Neural cell (in vitro differentiated cells): ENCODE measurements at regions not wholly inside any gene's neighbourhood (a gene's known extent, or its start where the extent isn't known, plus 50 kb on each side); places are given as distances from the start of the nearest gene placed in this dataset.

ENCODE experiments used
- H2AFZ ChIP-seq: fragments of 200-600, 300-800 bp; sonication (generic), shearing (Covaris generic); 2 replicates; pipeline ENCODE4 v1.6.0; 2014; ENCODE audit warnings: low read depth, mild to moderate bottlenecking, antibody characterized with exemption, low read length, moderate library complexity
- H3F3A ChIP-seq: fragments of 200-600 bp; shearing (Covaris generic); 2 replicates; pipeline ENCODE4 v1.6.1; 2016; ENCODE audit warnings: mild to moderate bottlenecking, moderate library complexity, mixed read lengths, antibody characterized with exemption, low read length; ENCODE audit not compliant: insufficient read depth, poor library complexity, severe bottlenecking
- H3K27ac ChIP-seq: fragments of 200-600, 300-800 bp; sonication (generic), shearing (Covaris generic); 2 replicates; pipeline ENCODE4 v1.5.1; 2014; ENCODE audit warnings: mild to moderate bottlenecking, low read length, moderate library complexity
- H3K27me3 ChIP-seq: fragments of 300-800, 200-600 bp; sonication (generic), shearing (Covaris generic); 2 replicates; pipeline ENCODE4 v1.6.0; 2014; ENCODE audit warnings: mild to moderate bottlenecking, low read depth, low read length, moderate library complexity; ENCODE audit not compliant: insufficient read depth
- H3K36me3 ChIP-seq: fragments of 300-800, 200-600 bp; sonication (generic), shearing (Covaris generic); 2 replicates; pipeline ENCODE4 v1.5.1; 2014; ENCODE audit warnings: mild to moderate bottlenecking, antibody characterized with exemption, low read length, moderate library complexity; ENCODE audit not compliant: insufficient read depth
- H3K4me2 ChIP-seq: fragments of 300-800, 200-600 bp; sonication (generic), shearing (Covaris generic); 2 replicates; pipeline ENCODE4 v1.6.0; 2014; ENCODE audit warnings: mild to moderate bottlenecking, low read length
- H3K4me3 ChIP-seq: fragments of 300-800, 200-600 bp; sonication (generic), shearing (Covaris generic); 2 replicates; pipeline ENCODE4 v1.5.1; 2014; ENCODE audit warnings: mild to moderate bottlenecking, low read length, moderate library complexity
- H3K79me2 ChIP-seq: fragments of 200-600 bp; shearing (Covaris generic); replicated peaks from 2 replicates; pipeline ENCODE4 v1.6.0; 2014; ENCODE audit warnings: mild to moderate bottlenecking, low read length, moderate library complexity; ENCODE audit not compliant: insufficient read depth
- H3K9ac ChIP-seq: fragments of 300-800, 200-600 bp; sonication (generic), shearing (Covaris generic); 2 replicates; pipeline ENCODE4 v1.6.1; 2016; ENCODE audit warnings: mild to moderate bottlenecking, low read length, mixed read lengths
- H3K9me2 ChIP-seq: fragments of 200-600 bp; shearing (Covaris generic); 2 replicates; pipeline ENCODE4 v1.6.1; 2016; ENCODE audit warnings: mild to moderate bottlenecking, low read length, mixed read lengths; ENCODE audit not compliant: insufficient read depth
- H3K9me3 ChIP-seq: fragments of 200-600, 300-800 bp; sonication (generic), shearing (Covaris generic); 2 replicates; pipeline ENCODE4 v1.6.1; 2016; ENCODE audit warnings: mild to moderate bottlenecking, mixed run types, low read length, moderate library complexity, mixed read lengths
- H4K20me1 ChIP-seq: fragments of 200-600 bp; shearing (Covaris generic); 2 replicates; pipeline ENCODE4 v1.6.1; 2016; ENCODE audit warnings: mild to moderate bottlenecking, mixed run types; ENCODE audit not compliant: insufficient read depth
- CTCF ChIP-seq: fragments of 450-650 bp; IDR thresholded peaks from 2 replicates; pipeline ENCODE4 v1.5.1; 2014; ENCODE audit warnings: antibody characterized with exemption, mild to moderate bottlenecking, moderate library complexity; ENCODE audit not compliant: poor library complexity, severe bottlenecking
- EP300 ChIP-seq: fragments of 450-650 bp; conservative IDR thresholded peaks from 2 replicates; pipeline ENCODE4 v1.6.1; 2014; ENCODE audit warnings: antibody characterized with exemption, mild to moderate bottlenecking, moderate library complexity; ENCODE audit not compliant: poor library complexity, severe bottlenecking
- EZH2 ChIP-seq: fragments of 200-600, 300-800 bp; shearing (Covaris generic), sonication (generic); IDR thresholded peaks from 2 replicates; pipeline ENCODE4 v1.6.1; 2014; ENCODE audit warnings: antibody characterized with exemption, low read length, borderline replicate concordance, mild to moderate bottlenecking; ENCODE audit not compliant: insufficient read depth, poor library complexity, severe bottlenecking
- MXI1 ChIP-seq: fragments of 450-650 bp; conservative IDR thresholded peaks from 2 replicates; pipeline ENCODE4 v1.6.1; 2014; ENCODE audit warnings: antibody characterized with exemption, mild to moderate bottlenecking; ENCODE audit not compliant: poor library complexity, severe bottlenecking
- POLR2AphosphoS5 ChIP-seq: IDR thresholded peaks from 2 replicates; pipeline ENCODE4 v1.6.1; 2012
- RAD21 ChIP-seq: fragments of 450-650 bp; conservative IDR thresholded peaks from 2 replicates; pipeline ENCODE4 v1.6.1; 2014; ENCODE audit warnings: antibody characterized with exemption, mild to moderate bottlenecking, moderate library complexity
- SMC3 ChIP-seq: fragments of 450-650 bp; conservative IDR thresholded peaks from 2 replicates; pipeline ENCODE4 v1.6.1; 2014; ENCODE audit warnings: antibody characterized with exemption, mild to moderate bottlenecking, moderate library complexity; ENCODE audit not compliant: poor library complexity
- TAF1 ChIP-seq: IDR thresholded peaks from 2 replicates; pipeline ENCODE4 v1.6.1; 2012; ENCODE audit warnings: low read depth
- TF ChIP-seq, protein P1 (sequence below): IDR thresholded peaks from 2 replicates; pipeline ENCODE4 v1.6.1; 2012; ENCODE audit warnings: borderline replicate concordance

GRCh38 chr22:49141761-49142160 is 685.9 kb downstream of the BRD1 start:
- Histone ChIP-seq H3K4me2 (no peak overlapping the region), H3K36me3 (no peaks in the 10 kb centered on the region), H3K9me3 (no peaks in the 10 kb centered on the region), H3K79me2 (no peaks in the 10 kb centered on the region), H3F3A (no peaks in the 10 kb centered on the region), H3K9me2 (no peaks in the 10 kb centered on the region), H3K9ac (no peak overlapping the region), H2AFZ (no peak overlapping the region), H3K4me3 (no peak overlapping the region), H3K27me3 (no peaks in the 10 kb centered on the region), H4K20me1 (no peaks in the 10 kb centered on the region), H3K27ac (no peak overlapping the region)
- TF ChIP-seq EZH2, result no peak
- TF ChIP-seq MXI1, result no peak
- TF ChIP-seq CTCF, result no peak
- no peak for TF ChIP-seq SMC3
- TF ChIP-seq POLR2AphosphoS5, result no peak
- TF ChIP-seq EP300, result no peak
- TF ChIP-seq RAD21, result no peak
- no peak for TF ChIP-seq TAF1
- TF ChIP-seq, protein P1, sequence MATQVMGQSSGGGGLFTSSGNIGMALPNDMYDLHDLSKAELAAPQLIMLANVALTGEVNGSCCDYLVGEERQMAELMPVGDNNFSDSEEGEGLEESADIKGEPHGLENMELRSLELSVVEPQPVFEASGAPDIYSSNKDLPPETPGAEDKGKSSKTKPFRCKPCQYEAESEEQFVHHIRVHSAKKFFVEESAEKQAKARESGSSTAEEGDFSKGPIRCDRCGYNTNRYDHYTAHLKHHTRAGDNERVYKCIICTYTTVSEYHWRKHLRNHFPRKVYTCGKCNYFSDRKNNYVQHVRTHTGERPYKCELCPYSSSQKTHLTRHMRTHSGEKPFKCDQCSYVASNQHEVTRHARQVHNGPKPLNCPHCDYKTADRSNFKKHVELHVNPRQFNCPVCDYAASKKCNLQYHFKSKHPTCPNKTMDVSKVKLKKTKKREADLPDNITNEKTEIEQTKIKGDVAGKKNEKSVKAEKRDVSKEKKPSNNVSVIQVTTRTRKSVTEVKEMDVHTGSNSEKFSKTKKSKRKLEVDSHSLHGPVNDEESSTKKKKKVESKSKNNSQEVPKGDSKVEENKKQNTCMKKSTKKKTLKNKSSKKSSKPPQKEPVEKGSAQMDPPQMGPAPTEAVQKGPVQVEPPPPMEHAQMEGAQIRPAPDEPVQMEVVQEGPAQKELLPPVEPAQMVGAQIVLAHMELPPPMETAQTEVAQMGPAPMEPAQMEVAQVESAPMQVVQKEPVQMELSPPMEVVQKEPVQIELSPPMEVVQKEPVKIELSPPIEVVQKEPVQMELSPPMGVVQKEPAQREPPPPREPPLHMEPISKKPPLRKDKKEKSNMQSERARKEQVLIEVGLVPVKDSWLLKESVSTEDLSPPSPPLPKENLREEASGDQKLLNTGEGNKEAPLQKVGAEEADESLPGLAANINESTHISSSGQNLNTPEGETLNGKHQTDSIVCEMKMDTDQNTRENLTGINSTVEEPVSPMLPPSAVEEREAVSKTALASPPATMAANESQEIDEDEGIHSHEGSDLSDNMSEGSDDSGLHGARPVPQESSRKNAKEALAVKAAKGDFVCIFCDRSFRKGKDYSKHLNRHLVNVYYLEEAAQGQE, result no peak

GRCh38 chr22:49140911-49141665 is 686.6 kb downstream of the BRD1 start:
- TF ChIP-seq EZH2 (no peak), MXI1 (no peak), EP300 (no peak), CTCF (no peak), SMC3 (no peak), TAF1 (no peak), RAD21 (no peak), POLR2AphosphoS5 (no peak)
- TF ChIP-seq, protein P1, result no peak
- Histone ChIP-seq H2AFZ (no peak overlapping the region), H4K20me1 (no peaks in the 10 kb centered on the region), H3K9ac (no peak overlapping the region), H3K4me2 (no peak overlapping the region), H3K9me2 (no peaks in the 10 kb centered on the region), H3F3A (no peaks in the 10 kb centered on the region), H3K79me2 (no peaks in the 10 kb centered on the region), H3K27me3 (no peaks in the 10 kb centered on the region), H3K36me3 (no peaks in the 10 kb centered on the region), H3K9me3 (no peaks in the 10 kb centered on the region), H3K4me3 (no peak overlapping the region), H3K27ac (no peak overlapping the region)
